ENCODE measurements at regions not wholly inside any gene's neighbourhood (a gene's known extent, or its start where the extent isn't known, plus 50 kb on each side); places are given as distances from the start of the nearest gene placed in this dataset.

GRCh38 chr6:170110201-170111140, 180.4 kb downstream of the DLL1 start:
- 58% methylated on average over 14 of the region's 44 CpGs for WGBS (ENCODE audit: low lambda C conversion rate)
- Histone ChIP-seq H3F3A (replicated peaks; ENCODE audit: insufficient read depth) (no peaks in the 10 kb centered on the region), H3K4me2 (no peak overlapping the region), H3K9me2 (no peaks in the 10 kb centered on the region), H3K9ac (no peak overlapping the region), H3K79me2 (ENCODE audit: insufficient read depth) (no peaks in the 10 kb centered on the region), H3K9me3 (no peaks in the 10 kb centered on the region; the same call in 1 of the 2 replicates), H4K20me1 (ENCODE audit: insufficient read depth) (no peaks in the 10 kb centered on the region), H3K27ac (ENCODE audit: low read depth in 2 of 2, low read length in 1 of 2) (no peak overlapping the region), H3K36me3 (replicated peaks in 1 of 2; ENCODE audit: control insufficient read depth in 1 of 2, insufficient read depth in 2 of 2, low read length in 1 of 2) (no peaks in the 10 kb centered on the region), H3K4me1 (ENCODE audit: control insufficient read depth in 1 of 2, insufficient read depth in 2 of 2, low read depth in 1 of 2, low read length in 1 of 2) (peaks cover 0 to 6% of the 10 kb centered on the region in 2 experiments; a peak in 1 of 4 replicates), H3K27me3 (ENCODE audit: insufficient read depth) (no peaks in the 10 kb centered on the region), H2AFZ (ENCODE audit: low read depth) (no peak overlapping the region), H3K4me3 (ENCODE audit: low read depth in 2 of 2, low read length in 1 of 2) (no peak overlapping the region)
- DNase-seq, result no peak
- ChIA-PET CTCF (interaction anchor here (2.2 to 2.6 kb wide), 2 partner anchors 19 to 279 kb away, joined by 5 to 6 read pairs; no protein-coding TSS in a partner anchor), POLR2A (no interaction called here)
- TF ChIP-seq NRF1 (IDR thresholded peaks at IDR 0.05; ENCODE audit: low read depth, low read length) (no peak), GABPA (IDR thresholded peaks at IDR 0.05; ENCODE audit: low read depth) (no peak), SIN3A (IDR thresholded peaks at IDR 0.05; ENCODE audit: borderline replicate concordance, low read depth, low read length) (no peak), TAF1 (IDR thresholded peaks at IDR 0.05; ENCODE audit: borderline replicate concordance, low read depth, low read length) (no peak), NFIC (IDR thresholded peaks at IDR 0.05; ENCODE audit: borderline replicate concordance) (no peak), EZH2phosphoT487 (IDR thresholded peaks at IDR 0.05; ENCODE audit: borderline replicate concordance, low read depth) (no peak), FOSL2 (IDR thresholded peaks at IDR 0.05; ENCODE audit: borderline replicate concordance, low read depth) (no peak), SMC3 (IDR thresholded peaks at IDR 0.05; ENCODE audit: low read depth, low read length) (no peak), USF1 (IDR thresholded peaks at IDR 0.05; ENCODE audit: borderline replicate concordance, low read depth) (no peak), JUND (IDR thresholded peaks at IDR 0.05) (no peak), CTCF (IDR thresholded peaks at IDR 0.05) (no peak), CHD2 (IDR thresholded peaks at IDR 0.05; ENCODE audit: low read length, partially characterized antibody) (no peak), RFX5 (IDR thresholded peaks at IDR 0.05; ENCODE audit: low read length) (no peak), EP300 (IDR thresholded peaks at IDR 0.05; ENCODE audit: borderline replicate concordance in 1 of 2, low read depth in 1 of 2, low read length in 1 of 2) (no peak), MAX (IDR thresholded peaks at IDR 0.05; ENCODE audit: low read depth) (no peak), MXI1 (IDR thresholded peaks at IDR 0.05; ENCODE audit: low read depth, low read length) (no peak), ZBTB33 (IDR thresholded peaks at IDR 0.05; ENCODE audit: borderline replicate concordance, low read depth) (no peak)

Measured in SK-N-SH (cell line).